Natural killer cell (primary cell): ENCODE measurements at regions not wholly inside any gene's neighbourhood (a gene's known extent, or its start where the extent isn't known, plus 50 kb on each side); places are given as distances from the start of the nearest gene placed in this dataset.
A peak's percentile ranks its signal among the peaks of the same experiment; 100 is the strongest.

Experiments
- ATAC-seq, 3 donors: fragments of 150-1000 bp in 2 of 3; fragments of 200-7000 bp in 1 of 3; cut with Tn5 transposase; 1 replicate in 1 of 3; 2 replicates in 2 of 3; pipeline ENCODE4 v1.10.0; 2021; ENCODE audit warnings: mild to moderate bottlenecking in 2 of 3, moderate library complexity in 2 of 3
- DNase-seq, 2 donors: peaks; one replicate each; pipeline versions ENCODE4 v3.0.0 to v3.0.0-alpha.2; 2013 to 2021; ENCODE audit warnings: mixed read lengths in 1 of 2
- H3K27ac ChIP-seq: one replicate; pipeline ENCODE4 v1.5.1; 2013; ENCODE audit warnings: mild to moderate bottlenecking, low read length
- H3K27me3 ChIP-seq: one replicate; pipeline ENCODE4 v1.6.1; 2013; ENCODE audit warnings: low read length; ENCODE audit not compliant: control insufficient read depth, insufficient read depth
- H3K36me3 ChIP-seq: one replicate; pipeline ENCODE4 v1.6.1; 2013; ENCODE audit warnings: low read length; ENCODE audit not compliant: control insufficient read depth, insufficient read depth
- H3K4me1 ChIP-seq: one replicate; pipeline ENCODE4 v1.6.1; 2013; ENCODE audit warnings: low read length; ENCODE audit not compliant: control insufficient read depth, insufficient read depth
- H3K4me3 ChIP-seq: one replicate; pipeline ENCODE4 v1.5.1; 2013; ENCODE audit warnings: low read length
- H3K9me3 ChIP-seq: one replicate; pipeline ENCODE4 v1.6.1; 2013; ENCODE audit warnings: low read length; ENCODE audit not compliant: control insufficient read depth, insufficient read depth
- H3K27ac Mint-ChIP-seq, 2 donors: one replicate each; pipeline ENCODE4 v1.8.0; 2022; ENCODE audit warnings: mild to moderate bottlenecking in 2 of 2, mixed read lengths in 2 of 2, moderate library complexity in 1 of 2
- H3K27me3 Mint-ChIP-seq, 2 donors: one replicate each; pipeline ENCODE4 v1.8.0; 2022; ENCODE audit warnings: low read depth in 2 of 2, mixed read lengths in 2 of 2
- H3K36me3 Mint-ChIP-seq: one replicate; pipeline ENCODE4 v1.8.0; 2022; ENCODE audit warnings: mixed read lengths
- H3K4me1 Mint-ChIP-seq, 2 donors: one replicate each; pipeline ENCODE4 v1.8.0; 2022; ENCODE audit warnings: mixed read lengths in 2 of 2
- H3K4me3 Mint-ChIP-seq: one replicate; pipeline ENCODE4 v1.8.0; 2022; ENCODE audit warnings: mild to moderate bottlenecking, moderate library complexity, mixed read lengths
- H3K9me3 Mint-ChIP-seq, 2 donors: one replicate each; pipeline ENCODE4 v1.8.0; 2022; ENCODE audit warnings: mixed read lengths in 2 of 2
- CTCF ChIP-seq: fragments of 200-600 bp; IDR thresholded peaks from one replicate; pipeline ENCODE4 v1.8.0; 2022; ENCODE audit warnings: antibody characterized with exemption
- WGBS: methylation state at CpG from one replicate; pipeline ENCODE4 v1.1.7; 2013; ENCODE audit warnings: missing lambda C conversion rate; ENCODE audit not compliant: insufficient coverage; 5-methylcytosine and 5-hydroxymethylcytosine counted together
- intact Hi-C: fragments of 100-400 bp; cut with micrococcal nuclease; formaldehyde crosslinking; loops from one replicate; pipeline ENCODE4 v1.14.2; 2022

DNA sequence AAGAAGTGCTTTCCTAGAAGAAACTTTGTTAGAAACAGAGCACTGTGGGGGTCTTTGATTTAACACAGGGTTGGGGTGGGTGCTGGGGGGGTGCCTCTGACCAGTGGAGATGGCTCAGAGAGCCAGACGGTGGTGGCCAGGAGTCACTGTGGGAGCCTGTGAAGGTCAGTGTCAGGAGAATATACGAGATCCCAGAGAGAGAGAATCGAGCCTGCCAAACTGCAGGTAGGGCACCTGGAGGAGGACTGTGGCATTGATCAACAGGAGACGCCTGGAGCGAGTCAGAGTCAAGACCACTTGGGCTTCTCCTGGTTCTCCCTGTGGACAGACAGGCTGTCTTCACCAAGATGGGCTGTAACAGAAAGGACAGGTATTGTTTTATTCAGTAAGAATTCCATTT lies 136.5 kb upstream of the TWIST2 start:
- 76% methylated on average over 5 of the region's 5 CpGs for WGBS
- H3K4me3 Mint-ChIP-seq = no peak overlapping the region
- H3K27ac Mint-ChIP-seq = no peak overlapping the region
- DNase-seq = no peak
- ATAC-seq = no peak
- Histone ChIP-seq H3K4me3 (no peak overlapping the region), H3K27me3 (peaks cover 9% of the 10 kb centered on the region), H3K4me1 (no peaks in the 10 kb centered on the region), H3K27ac (no peak overlapping the region), H3K36me3 (no peaks in the 10 kb centered on the region), H3K9me3 (no peaks in the 10 kb centered on the region)
- intact Hi-C loops = no loop called here
- H3K36me3 Mint-ChIP-seq = no peaks in the 10 kb centered on the region
- no peaks in the 10 kb centered on the region for H3K4me1 Mint-ChIP-seq
- TF ChIP-seq CTCF = no peak
- no peaks in the 10 kb centered on the region for H3K9me3 Mint-ChIP-seq
- peaks cover 11 to 23% of the 10 kb centered on the region in 2 donors for H3K27me3 Mint-ChIP-seq

GRCh38 chr2:238712011-238712410 lies 135.9 kb upstream of the TWIST2 start:
- 95% methylated on average over 4 of the region's 4 CpGs for WGBS

DNA sequence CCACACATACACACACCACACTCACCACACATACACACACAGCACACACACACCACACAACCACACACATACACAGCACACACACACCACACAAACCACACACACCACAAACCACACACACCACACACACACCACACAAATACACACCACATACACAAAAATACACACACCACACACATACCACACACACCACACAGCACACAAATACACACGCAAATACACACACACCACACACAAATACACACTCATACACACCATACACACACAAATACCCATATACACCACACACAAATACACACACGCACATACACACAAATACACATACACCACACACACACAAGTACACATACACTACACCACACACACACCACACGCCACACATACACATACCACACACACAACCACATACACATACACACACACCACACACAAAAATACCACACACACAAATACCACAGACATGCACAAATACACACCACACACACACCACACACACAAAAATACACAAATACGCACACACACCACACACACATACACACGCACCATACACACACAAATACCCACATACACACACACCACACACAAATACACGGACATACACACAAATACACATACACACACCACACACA lies 134.6 kb upstream of the TWIST2 start:
- peaks cover 11 to 14% of the 10 kb centered on the region in 2 donors for H3K27me3 Mint-ChIP-seq
- no peaks in the 10 kb centered on the region for H3K36me3 Mint-ChIP-seq
- no peaks in the 10 kb centered on the region for H3K9me3 Mint-ChIP-seq
- no peak overlapping the region for H3K27ac Mint-ChIP-seq
- Histone ChIP-seq H3K4me3 (no peak overlapping the region), H3K4me1 (no peaks in the 10 kb centered on the region), H3K27me3 (peaks cover 9% of the 10 kb centered on the region), H3K36me3 (no peaks in the 10 kb centered on the region), H3K27ac (no peak overlapping the region), H3K9me3 (no peaks in the 10 kb centered on the region)
- DNase-seq (no peak), ATAC-seq (peak in 1 of 3 donors; percentile 31)
- WGBS = 85% methylated on average over 6 of the region's 6 CpGs
- H3K4me1 Mint-ChIP-seq = no peaks in the 10 kb centered on the region
- H3K4me3 Mint-ChIP-seq = no peak overlapping the region
- intact Hi-C loops = no loop called here
- TF ChIP-seq CTCF = no peak

More at GRCh38 chr2:238712011-238712410, 135.9 kb upstream of the TWIST2 start:
- H3K4me1 ChIP-seq = no peaks in the 10 kb centered on the region
- H3K27me3 Mint-ChIP-seq = peaks cover 15 to 23% of the 10 kb centered on the region in 2 donors
- H3K27ac Mint-ChIP-seq = no peak overlapping the region
- H3K9me3 ChIP-seq = no peaks in the 10 kb centered on the region
- H3K36me3 ChIP-seq = no peaks in the 10 kb centered on the region
- intact Hi-C loops = no loop called here
- H3K4me3 Mint-ChIP-seq = no peak overlapping the region
- no peak for DNase-seq
- no peaks in the 10 kb centered on the region for H3K36me3 Mint-ChIP-seq
- no peak for TF ChIP-seq CTCF
- no peak for ATAC-seq
- peaks cover 9% of the 10 kb centered on the region for H3K27me3 ChIP-seq
- no peak overlapping the region for H3K4me3 ChIP-seq
- H3K4me1 Mint-ChIP-seq = no peaks in the 10 kb centered on the region
- no peak overlapping the region for H3K27ac ChIP-seq
- no peaks in the 10 kb centered on the region for H3K9me3 Mint-ChIP-seq

DNA sequence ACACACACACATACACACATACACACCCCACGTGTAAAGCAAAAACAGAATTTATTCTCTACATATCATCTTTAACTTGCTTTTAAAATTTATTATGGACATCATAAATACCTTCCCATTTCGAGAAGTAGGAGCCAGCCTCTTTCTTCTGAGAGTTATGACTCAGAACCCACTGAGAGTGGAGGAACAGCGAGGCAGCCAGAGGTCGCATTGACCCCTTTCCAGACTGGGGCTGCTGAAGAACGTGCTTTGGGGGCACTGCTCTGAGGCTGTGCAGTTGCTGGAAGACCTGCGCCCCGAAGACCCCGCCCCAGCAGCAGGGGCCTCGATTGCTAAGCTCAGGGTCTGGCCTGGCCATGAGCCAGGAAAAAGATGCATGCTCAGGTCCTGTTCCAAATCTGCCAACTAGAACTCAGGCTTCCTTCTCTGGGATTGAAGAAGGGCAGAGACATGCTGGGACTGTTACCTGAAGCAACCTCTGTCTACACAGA lies 133.8 kb upstream of the TWIST2 start:
- Histone ChIP-seq H3K4me3 (no peak overlapping the region), H3K9me3 (no peaks in the 10 kb centered on the region), H3K27me3 (peaks cover 9% of the 10 kb centered on the region), H3K36me3 (no peaks in the 10 kb centered on the region), H3K4me1 (no peaks in the 10 kb centered on the region), H3K27ac (no peak overlapping the region)
- Mint-ChIP-seq H3K4me1 (no peaks in the 10 kb centered on the region), H3K36me3 (no peaks in the 10 kb centered on the region), H3K27me3 (peaks cover 3 to 6% of the 10 kb centered on the region in 2 donors), H3K27ac (no peak overlapping the region), H3K4me3 (no peak overlapping the region), H3K9me3 (no peaks in the 10 kb centered on the region)
- no peak for TF ChIP-seq CTCF
- no peak for ATAC-seq
- intact Hi-C loops = no loop called here
- 81% methylated on average over 9 of the region's 9 CpGs for WGBS
- DNase-seq = no peak
